Epithelial cell of esophagus (primary cell): ENCODE measurements at regions not wholly inside any gene's neighbourhood (a gene's known extent, or its start where the extent isn't known, plus 50 kb on each side); places are given as distances from the start of the nearest gene placed in this dataset.

ENCODE experiments used
- DNase-seq: peaks from one replicate; pipeline ENCODE4 v3.0.0; 2010; ENCODE audit warnings: low read depth
- H3K4me3 ChIP-seq: 2 replicates; pipeline ENCODE4 v1.5.1; 2011; ENCODE audit warnings: mild to moderate bottlenecking, low read length, control low read depth
- TF ChIP-seq, protein P1 (sequence below): IDR thresholded peaks from 2 replicates; pipeline ENCODE4 v1.5.1; 2011; ENCODE audit warnings: low read depth, mild to moderate bottlenecking, low read length, control low read depth, inconsistent platforms; ENCODE audit not compliant: insufficient read depth; ENCODE audit errors: missing control alignments

DNA sequence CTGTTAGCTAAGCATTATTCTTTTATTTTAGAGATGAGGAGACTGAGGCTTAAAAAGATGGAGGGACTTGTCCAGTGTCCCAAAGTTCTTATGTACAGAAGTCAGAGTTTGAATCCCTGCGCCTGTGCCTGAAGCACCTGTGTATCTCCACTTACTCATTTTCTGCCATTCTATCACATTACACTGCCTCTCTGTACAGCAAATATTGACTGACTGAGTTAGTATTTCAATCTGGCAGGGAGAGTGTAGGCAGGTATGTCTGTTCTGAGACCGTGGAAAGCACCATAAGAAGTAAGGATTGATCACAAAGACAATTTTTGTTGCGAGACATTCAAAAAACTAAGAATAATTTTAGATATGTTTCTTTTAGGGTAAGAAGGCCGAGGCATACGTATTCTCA lies 162.7 kb downstream of the KITLG start:
- TF ChIP-seq, protein P1, sequence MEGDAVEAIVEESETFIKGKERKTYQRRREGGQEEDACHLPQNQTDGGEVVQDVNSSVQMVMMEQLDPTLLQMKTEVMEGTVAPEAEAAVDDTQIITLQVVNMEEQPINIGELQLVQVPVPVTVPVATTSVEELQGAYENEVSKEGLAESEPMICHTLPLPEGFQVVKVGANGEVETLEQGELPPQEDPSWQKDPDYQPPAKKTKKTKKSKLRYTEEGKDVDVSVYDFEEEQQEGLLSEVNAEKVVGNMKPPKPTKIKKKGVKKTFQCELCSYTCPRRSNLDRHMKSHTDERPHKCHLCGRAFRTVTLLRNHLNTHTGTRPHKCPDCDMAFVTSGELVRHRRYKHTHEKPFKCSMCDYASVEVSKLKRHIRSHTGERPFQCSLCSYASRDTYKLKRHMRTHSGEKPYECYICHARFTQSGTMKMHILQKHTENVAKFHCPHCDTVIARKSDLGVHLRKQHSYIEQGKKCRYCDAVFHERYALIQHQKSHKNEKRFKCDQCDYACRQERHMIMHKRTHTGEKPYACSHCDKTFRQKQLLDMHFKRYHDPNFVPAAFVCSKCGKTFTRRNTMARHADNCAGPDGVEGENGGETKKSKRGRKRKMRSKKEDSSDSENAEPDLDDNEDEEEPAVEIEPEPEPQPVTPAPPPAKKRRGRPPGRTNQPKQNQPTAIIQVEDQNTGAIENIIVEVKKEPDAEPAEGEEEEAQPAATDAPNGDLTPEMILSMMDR = no peak
- no peak for DNase-seq
- no peak overlapping the region for H3K4me3 ChIP-seq

GRCh38 chr12:88418856-88419497 lies 161.3 kb downstream of the KITLG start:
- no peak overlapping the region for H3K4me3 ChIP-seq
- TF ChIP-seq, protein P1 = no peak
- DNase-seq = peak; percentile 33

DNA sequence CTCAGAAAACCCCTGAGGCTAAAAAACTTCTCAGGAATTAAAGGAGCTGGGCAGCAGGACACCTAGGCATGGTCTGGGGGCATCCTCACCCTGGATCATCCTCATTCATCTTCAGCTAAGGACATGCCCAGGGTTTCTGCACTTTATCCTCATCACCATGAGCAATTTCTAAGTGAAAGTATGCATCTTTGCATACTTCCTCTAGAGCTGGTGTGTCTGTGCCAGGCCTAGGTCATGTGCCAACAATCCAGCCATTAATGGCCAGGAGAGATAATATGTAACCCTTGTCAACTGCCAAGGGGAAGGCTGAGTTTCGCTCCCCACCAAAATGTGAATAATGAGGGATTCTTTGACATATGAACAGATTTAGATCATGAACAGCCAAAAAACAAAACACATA lies 160.5 kb downstream of the KITLG start:
- TF ChIP-seq, protein P1 = no peak
- H3K4me3 ChIP-seq = no peak overlapping the region
- no peak for DNase-seq

DNA sequence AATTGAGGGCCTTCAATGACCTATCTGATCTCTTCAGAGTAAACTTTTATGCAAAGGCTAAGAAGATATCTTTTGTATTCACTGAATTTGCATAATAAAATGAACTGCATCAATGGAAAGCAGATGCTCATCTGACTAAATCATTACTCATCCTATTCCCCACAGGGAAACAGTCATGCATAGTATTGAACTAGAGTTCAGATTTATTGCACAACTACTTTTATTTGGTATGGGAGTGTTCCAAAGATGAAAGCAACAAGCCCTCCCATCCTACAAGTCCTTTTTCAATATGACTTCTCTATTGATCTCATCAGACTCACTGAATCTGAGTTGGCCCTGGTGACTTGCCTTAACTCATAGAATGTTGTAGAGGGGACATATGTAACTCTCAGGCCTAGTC lies 159.8 kb downstream of the KITLG start:
- H3K4me3 ChIP-seq = no peak overlapping the region
- DNase-seq = peak; percentile 88
- TF ChIP-seq, protein P1 = no peak

GRCh38 chr12:88424791-88425730 lies 155.2 kb downstream of the KITLG start:
- TF ChIP-seq, protein P1 = no peak
- H3K4me3 ChIP-seq = no peak overlapping the region
- no peak for DNase-seq

- TF ChIP-seq, protein P1 = no peak
- no peak overlapping the region for H3K4me3 ChIP-seq
- DNase-seq = no peak
Observed at GRCh38 chr12:88428350-88428749, 151.9 kb downstream of the KITLG start.
